22Rv1 (cell line): ENCODE measurements at regions not wholly inside any gene's neighbourhood (a gene's known extent, or its start where the extent isn't known, plus 50 kb on each side); places are given as distances from the start of the nearest gene placed in this dataset.

Experiments
- H3K27ac ChIP-seq: fragments of 450-650 bp; 2 replicates; pipeline ENCODE4 v1.5.1; 2017
- CTCF ChIP-seq: fragments of 450-650 bp; IDR thresholded peaks from 2 replicates; pipeline ENCODE4 v1.5.1; 2017; ENCODE audit warnings: mild to moderate bottlenecking
- ZFX ChIP-seq: fragments of 450-650 bp; IDR thresholded peaks from 2 replicates; pipeline ENCODE4 v1.6.1; 2017; ENCODE audit warnings: antibody characterized with exemption, borderline replicate concordance

GRCh38 chr15:91541286-91541685, 312.2 kb upstream of the SLCO3A1 start:
- no peak for TF ChIP-seq ZFX
- no peak for TF ChIP-seq CTCF
- no peak overlapping the region for H3K27ac ChIP-seq

DNA sequence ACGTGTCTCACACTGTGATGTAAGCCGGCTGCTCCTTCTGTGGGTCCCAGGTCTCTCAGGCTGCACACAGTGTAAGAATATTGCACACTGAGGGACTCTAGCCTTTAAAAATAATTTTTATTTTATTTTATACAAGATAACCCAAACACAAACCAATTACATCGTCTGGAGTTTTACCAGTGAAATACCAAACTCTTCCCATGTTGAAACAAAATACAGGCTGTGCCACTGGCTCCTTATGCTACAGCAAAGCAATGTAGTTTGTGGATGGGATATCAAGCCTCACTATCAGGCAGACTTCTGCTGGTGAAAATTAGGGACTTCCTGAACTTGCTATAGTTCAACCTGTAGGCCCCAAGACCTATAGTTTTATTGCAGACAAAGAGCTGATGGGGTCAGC, 311.3 kb upstream of the SLCO3A1 start:
- TF ChIP-seq CTCF (no peak), ZFX (no peak)

DNA sequence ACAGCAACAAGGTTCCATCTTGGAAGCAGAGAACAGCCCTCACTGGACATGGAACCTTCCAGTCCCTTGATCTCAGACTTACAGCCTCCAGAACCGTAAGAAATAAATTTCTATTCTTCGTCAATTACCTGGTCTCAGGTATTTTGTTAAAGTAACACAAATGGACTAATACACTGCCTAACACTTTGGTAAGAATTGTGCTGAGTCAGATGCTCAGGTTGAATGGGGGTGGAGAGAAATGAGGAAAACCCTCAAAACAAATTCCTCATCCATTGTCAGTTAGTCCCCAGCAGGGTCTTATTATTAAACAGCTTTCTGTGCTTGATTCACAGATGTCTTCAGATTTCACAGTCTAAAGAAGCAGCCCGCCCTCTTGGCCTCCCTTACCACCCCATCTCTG, 306.2 kb upstream of the SLCO3A1 start:
- H3K27ac ChIP-seq = no peak overlapping the region
- TF ChIP-seq ZFX (no peak), CTCF (no peak)

More for the DNA sequence above, 311.3 kb upstream of the SLCO3A1 start:
- no peak overlapping the region for H3K27ac ChIP-seq

DNA sequence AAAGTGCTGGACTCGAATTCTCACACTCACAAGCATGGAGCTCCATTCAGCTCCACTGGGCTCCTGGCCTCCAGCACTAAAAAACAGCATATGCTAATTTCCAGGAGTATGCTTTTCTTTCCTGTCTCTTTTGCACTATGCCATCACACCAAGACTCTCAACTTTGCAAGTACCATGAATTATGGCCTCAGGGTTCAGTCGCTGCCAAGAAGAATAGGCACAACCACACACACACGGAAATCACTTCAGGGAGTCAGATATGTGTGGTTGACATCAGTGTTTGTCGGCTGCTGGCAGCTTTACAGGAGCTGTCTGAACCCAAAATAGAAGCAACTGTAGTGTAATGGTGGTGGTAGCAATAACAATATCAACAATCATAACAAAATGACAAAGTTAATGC, 305.0 kb upstream of the SLCO3A1 start:
- no peak overlapping the region for H3K27ac ChIP-seq
- TF ChIP-seq CTCF = no peak
- no peak for TF ChIP-seq ZFX

DNA sequence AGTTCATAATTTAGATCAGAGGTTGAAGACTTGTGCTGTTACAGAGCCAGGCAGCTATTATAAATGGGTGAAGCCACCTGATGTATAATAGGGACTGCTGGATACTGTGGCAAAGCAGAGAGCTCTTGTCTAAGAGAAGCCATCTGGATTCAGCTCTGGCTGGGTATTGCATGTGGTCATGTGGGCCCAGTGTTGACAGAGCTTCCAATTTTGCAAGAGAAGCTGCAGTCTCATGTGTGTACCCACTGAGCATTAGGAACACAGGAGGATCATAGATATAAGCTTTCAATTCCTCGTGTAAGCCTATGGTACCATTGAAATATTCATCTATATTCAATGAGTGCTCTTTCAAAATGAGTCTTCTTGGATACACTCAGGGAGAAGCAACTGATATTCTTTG, 303.9 kb upstream of the SLCO3A1 start:
- H3K27ac ChIP-seq = no peak overlapping the region
- TF ChIP-seq CTCF = no peak
- no peak for TF ChIP-seq ZFX

DNA sequence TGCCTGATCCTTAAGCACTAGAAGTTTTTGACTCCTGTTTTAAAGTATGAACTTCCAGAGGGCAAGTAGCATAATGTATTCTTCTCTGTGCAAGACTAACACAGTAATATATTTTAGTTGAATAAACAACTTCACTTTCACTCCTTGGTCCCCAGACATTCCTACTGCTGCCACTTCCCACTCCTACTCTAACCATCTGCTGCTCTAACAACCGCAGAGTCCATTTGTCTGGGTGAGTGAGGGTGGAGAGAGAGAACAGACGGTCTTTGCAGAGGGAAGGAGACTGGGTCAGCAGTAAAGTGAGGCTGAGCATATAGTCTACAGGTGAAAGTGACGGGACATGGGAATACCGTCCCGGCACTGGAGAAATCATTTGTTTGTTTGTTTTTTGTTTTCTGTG, 301.0 kb upstream of the SLCO3A1 start:
- TF ChIP-seq ZFX (no peak), CTCF (no peak)
- no peak overlapping the region for H3K27ac ChIP-seq

GRCh38 chr15:91553196-91553854, 300.2 kb upstream of the SLCO3A1 start:
- no peak overlapping the region for H3K27ac ChIP-seq
- TF ChIP-seq CTCF = no peak
